CMK (cell line): ENCODE measurements at regions not wholly inside any gene's neighbourhood (a gene's known extent, or its start where the extent isn't known, plus 50 kb on each side); places are given as distances from the start of the nearest gene placed in this dataset.

ENCODE experiments used
- DNase-seq: peaks from one replicate; pipeline ENCODE4 v3.0.0-alpha.2; 2010; ENCODE audit warnings: low read depth

DNA sequence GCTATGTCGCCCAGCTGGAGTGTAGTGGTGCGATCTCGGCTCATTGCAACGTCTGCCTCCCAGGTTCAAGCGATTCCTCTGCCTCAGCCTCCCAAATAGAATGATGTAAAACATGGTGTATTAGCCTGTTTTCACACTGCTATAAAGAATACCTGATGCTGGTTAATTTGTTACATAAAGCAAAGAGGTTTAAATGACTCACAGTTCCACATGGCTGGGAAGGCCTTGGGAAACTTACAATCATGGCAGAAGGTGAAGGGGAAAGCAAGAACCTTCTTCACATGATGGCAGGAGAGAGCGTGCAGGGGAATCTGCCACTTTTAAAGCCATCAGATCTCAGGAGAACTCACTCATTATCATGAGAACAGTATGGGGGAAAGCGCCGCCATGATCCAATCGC, 1191.8 kb downstream of the ARAP2 start:
- DNase-seq: no peak

DNA sequence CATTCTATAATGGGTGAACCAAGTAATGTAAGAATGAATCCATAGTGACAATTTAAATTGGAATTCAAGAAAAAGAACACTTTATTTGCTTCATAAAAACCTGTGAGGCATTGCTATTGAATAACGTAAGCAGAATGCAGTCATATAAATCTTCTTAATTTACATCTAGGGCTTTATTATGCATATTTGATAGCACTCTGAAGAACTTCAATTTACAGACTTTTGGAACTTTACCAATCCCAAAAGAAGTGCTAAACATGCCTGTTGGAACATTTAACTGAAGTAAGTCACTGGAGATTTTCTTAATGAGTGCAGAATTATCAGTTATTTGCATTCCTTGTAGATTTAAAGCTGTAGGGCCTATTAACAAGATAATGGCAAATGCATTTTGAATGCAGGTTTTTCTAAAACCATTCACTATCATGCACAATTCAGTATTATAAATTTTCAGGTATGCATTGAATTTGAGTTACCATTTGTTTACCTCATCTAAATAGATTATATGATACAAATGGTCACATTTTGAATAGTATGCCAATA, 1181.2 kb downstream of the ARAP2 start:
- no peak for DNase-seq

DNA sequence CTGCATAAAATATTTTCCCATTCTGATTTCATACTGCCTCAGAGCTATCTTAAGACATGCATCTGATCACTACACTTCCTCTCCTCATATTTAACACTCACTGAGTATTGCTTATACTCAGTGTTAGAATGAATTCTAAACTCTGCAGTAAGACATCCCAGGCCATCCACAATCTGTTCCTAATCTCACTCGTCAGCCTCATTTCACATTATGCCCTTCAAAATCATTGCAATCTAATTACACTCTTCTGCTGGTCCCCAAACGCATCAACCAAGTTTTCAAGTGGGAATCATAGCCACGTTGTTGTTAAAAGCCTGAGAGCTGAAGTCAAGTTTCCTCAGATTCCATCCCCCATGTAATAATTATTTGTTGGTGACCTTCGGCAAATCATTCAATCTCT, 1177.9 kb downstream of the ARAP2 start:
- no peak for DNase-seq

DNA sequence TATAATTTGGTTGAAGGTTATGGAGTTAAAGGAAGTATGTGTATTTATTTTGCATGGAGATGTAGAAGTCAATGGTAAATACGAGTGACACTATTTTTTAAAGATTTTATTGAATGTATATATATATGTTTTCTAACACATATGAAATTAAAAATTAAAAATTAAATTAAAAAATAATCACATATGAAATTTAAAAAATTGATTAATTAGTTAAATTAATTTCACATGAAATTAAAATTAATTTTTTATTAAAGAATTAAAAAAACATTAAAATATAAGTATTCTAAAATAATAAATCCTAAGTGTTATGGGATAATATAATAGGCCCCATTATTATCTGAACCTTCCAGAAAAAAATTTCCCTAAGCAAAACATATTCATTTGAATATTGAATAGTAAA, 1163.5 kb downstream of the ARAP2 start:
- no peak for DNase-seq

DNA sequence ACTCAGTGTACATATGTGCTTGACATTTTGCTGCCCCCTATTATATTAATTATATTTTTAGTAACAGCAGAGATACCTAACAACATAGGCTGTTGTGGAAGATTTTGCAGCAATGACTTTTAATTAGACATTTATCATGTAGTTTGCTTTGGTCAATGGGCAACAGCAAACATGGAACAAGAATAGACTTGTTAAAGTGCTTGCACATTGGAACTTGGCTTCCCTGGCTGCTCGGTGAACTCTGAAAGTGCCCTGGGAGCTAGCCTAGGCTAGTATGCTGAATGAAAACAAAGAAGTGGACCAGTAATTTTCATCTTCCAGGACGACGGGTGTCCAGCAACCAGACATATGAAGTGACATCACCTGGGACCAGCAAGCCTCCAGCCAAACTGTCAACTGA, 1157.1 kb downstream of the ARAP2 start:
- no peak for DNase-seq

DNA sequence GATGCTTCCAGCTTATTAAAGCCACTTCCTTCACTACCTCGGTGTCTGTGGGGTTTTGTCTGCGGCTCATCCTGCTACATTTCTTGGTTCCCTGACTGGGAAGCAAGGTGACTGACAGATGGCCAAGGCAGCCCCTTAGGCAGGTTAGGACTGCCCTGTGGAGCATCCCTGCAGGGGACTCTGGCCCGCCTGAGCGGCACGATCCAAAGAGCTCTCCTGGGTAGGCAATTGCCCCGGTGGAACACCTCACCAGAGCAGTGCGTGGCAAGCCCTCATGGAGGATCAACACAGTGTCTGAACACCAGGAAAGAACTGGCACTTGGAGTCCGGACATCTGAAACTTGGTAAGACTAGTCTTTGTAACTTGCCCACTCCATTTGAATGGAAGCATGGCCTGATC, 1143.4 kb downstream of the ARAP2 start:
- no peak for DNase-seq

DNA sequence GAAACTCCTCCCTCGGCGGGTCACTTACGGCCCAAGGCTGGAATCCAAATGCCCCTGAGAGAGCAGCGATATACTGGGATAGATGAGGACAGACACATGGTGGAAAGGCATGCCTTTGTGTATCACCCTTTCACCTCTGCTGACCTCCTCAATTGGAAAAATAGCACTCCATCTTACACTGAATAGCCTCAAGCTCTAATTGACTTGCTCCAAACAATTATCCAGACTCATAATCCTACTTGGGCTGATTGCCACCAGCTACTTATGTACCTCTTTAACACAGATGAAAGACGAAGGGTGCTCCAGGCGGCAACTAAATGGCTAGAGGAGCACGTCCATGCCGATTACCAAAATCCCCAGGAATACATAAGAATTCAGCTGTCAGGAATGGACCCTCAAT, 1142.2 kb downstream of the ARAP2 start:
- DNase-seq: no peak

DNA sequence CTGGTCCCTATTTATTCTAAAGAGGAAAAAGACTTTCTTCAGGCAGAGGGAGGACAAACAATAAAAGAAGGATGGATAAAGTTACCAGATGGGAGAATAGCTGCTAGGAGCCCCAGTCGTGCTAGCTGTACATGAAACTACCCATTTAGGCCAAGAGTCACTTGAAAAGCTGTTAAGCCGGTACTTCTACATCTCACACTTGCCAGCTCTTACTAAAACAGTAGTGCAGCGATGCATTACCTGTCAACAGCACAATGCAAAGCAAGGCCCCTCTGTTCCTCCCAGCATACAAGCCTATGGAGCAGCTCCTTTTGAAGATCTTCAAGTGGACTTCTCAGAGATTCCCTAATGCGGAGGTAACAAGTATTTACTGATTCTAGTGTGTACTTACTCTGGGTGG, 1138.8 kb downstream of the ARAP2 start:
- DNase-seq: no peak

DNA sequence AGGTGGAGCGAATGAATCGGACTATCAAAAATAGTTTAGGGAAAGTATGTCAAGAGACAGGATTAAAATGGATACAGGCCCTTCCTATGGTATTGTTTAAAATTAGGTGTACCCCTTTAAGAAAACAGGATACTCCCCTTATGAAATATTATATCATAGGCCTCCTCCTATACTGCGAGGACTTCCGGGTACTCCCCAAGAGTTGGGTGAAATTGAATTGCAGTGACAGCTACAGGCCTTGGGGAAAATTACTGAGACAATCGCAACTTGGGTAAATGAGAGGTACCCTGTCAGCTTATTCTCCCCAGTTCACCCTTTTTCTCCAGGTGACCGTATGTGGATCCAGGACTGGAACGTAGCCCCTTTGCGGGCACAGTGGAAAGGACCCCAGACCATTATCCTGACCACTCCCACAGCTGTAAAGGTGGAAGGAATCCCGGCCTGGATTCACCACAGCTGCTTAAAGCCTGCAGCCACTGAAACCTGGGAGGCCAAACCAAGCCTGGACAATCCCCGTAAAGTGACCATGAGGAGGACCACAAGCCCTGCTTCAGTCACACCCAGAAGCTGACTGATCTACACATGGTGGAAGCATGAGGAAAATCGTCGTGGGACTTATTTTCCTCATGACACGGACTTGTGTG, 1138.1 kb downstream of the ARAP2 start:
- DNase-seq: no peak

DNA sequence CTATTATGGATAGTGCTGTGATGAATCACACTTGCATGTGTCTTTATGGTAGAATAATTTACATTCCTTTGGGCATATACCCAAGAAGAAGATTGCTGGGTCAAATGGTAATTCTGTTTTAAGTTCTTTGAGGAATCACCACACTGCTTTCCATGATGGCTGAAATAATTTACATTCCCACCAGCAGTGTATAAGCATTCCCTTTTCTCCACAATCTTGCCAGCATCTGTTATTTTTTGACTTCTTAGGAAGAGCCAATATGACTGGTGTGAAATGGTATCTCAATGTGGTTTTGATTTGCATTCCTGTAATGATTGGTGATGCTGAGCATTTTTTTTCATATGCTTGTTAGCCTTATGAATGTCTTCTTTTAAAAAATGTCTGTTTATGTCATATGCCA, 1120.2 kb downstream of the ARAP2 start:
- DNase-seq: no peak

DNA sequence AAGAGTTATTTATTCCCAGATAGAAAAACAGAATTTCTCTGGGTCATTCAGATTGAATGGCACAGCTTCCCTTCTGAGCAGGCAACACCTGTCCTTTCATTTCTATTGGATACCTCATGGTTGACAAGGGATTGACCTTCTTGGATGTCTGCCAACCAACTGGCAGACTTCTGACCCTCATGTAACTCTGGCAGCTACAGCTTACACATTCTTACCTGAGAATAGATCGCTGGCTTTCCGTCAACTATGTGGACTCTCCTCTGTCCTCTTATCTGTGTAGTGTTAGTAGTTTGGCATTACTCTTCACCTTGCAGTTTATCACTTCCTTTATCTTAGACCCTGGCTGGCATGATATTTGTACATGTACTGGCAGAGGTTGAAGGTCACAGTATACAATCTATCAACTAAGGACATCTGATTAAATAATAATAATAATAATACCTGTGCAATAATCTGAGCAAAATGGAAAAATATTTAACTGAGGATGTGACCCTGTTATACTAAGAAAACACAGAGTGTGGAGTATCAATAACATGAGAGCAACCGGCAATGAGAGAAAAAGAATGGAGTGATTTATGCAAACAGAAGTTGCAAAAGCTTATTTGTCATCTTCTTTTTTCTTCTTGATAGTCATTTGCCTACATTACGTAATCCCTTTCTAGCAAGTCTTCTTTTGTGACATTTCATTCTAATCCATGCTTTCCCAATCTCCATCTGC, 1118.2 kb downstream of the ARAP2 start:
- DNase-seq: no peak

DNA sequence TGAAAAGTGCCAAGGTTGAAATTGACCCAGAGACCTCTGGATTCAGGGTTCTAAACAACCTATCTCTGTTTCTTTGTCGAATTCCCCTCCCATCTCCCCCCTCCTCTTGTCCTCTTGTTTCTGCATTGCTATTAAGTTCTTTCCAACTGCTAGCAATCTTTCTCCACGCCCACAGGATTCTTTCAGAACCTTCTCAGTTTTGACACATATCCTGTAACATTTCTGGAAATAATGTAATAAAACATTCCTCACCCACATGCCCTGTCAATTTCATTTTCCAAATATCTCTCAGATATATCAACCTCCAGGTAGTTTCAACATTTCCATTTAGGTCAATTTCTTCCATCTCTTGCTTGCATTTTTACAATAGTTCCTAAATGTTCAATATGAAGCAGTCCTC, 1105.9 kb downstream of the ARAP2 start:
- DNase-seq: no peak

DNA sequence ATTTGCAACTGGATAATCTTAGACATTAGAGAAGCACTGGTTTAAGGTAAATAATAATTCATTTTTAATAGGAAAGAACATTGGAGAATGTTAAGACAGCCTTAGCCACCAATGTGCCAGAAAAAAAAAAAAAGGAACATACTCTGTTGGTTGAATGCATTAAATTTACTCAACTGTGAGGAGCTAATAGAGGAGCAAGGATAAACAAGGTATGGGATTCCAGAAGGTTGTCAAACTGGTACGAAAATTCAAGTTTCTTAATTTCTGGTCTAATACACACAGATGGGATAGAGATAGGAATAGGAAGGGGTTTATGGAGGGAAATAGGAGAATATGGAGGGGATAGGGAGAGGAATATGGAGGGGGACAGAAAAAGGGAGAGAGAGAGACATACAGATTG, 1096.6 kb downstream of the ARAP2 start:
- no peak for DNase-seq

DNA sequence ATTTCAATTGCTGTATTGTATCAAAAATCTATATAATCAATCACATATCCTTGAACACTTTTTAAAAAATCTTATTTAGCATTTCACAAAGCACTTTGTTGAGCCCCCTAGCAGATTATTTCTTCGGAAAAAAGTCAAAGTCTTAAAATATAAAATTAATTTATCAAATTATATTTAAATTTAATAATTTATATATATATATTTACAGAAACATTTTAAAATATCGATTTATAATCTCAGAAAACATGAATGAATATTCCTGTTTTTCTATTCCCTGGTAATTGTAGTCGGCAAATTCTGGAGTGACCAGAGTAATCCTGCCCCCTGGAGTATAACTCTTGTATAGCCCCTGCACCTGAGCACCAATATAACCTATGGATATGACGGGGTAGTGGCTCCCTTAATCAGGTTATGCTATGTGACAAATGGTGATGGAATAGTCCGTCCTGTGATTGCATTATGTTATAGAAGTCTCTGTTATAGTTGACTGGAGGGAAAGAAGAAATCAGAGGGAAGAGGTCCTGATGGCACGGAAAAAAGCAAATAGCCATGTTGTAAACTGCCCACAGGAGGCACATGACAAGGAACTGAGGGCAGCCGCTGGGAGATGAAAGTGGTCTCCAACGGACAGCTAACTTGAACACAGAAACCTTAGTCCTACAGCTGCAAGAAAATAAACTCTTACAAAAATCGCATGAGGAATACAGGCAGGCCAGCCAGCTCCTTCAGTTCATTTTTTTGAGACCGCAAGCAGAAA, 1092.3 kb downstream of the ARAP2 start:
- no peak for DNase-seq

DNA sequence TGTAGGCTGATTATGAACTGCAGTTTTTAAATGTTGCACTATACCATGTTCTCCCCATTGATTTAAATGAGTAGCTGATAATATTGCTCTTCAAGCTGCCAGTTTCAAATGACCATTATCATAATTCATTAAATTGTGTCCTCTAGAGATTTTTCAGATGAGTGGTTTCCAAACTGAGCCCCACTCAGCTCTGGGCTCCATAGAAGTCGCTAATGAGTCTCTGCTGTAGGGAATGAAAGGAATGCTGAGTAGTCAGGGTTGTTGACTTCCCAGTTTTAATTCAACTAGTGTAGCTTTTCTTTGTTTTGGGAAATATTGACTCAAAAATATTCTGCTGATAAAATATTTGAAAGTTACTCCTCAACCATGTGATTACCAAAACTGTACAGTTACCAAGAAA, 1081.1 kb downstream of the ARAP2 start:
- no peak for DNase-seq

DNA sequence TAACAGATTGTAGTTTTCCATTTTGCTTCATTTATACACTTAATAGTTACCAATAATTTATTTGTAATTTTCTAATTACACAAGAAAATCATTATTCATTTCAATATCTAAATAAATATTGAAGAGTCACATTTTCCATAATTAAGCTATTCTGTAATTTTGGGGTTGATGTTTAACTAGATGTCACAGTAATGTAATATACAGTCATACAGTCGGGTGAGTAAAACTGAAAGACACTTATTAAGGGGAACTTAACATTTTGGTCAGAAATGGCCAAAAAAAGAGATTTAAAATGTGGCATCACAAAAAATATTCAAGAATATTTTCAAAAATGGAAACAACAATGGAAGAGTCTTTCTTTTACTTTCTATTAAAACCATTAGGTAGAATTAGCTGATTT, 1080.3 kb downstream of the ARAP2 start:
- no peak for DNase-seq

DNA sequence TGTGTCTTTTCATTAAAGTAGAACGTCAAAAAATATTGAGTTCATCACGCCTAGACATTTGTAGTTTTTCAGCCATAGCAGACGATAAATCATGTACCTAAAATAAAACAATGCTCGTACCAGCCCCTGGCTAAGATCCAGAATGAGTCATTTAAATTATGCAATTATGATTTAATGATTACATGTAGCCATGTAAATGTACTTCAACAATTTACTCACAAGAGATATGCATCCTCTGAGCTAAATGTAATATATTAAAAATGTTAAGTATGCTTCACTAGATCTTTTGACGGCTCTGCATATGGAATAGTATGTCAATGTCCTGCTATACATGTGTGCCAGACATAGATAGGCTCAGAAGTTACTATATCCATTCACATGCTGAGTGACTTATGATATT, 1077.8 kb downstream of the ARAP2 start:
- DNase-seq: no peak

DNA sequence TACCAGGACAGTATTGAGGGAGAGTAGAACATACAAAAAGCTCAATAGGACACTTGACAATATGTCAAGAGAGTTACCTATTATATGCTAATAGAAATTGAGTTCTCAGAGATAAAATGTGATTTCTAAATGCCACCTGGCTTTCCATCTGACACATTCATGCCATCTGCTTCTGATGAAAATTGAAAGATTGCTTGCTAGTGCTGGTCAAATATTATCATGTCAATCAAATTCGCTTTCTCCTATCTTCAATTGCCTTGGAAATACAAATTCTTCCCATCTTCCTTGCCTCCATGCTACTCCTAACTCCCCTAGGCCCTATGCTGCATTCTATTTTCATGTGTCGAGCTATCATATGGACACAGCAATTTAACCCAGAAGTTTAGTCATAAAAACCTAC, 1076.9 kb downstream of the ARAP2 start:
- DNase-seq: no peak

DNA sequence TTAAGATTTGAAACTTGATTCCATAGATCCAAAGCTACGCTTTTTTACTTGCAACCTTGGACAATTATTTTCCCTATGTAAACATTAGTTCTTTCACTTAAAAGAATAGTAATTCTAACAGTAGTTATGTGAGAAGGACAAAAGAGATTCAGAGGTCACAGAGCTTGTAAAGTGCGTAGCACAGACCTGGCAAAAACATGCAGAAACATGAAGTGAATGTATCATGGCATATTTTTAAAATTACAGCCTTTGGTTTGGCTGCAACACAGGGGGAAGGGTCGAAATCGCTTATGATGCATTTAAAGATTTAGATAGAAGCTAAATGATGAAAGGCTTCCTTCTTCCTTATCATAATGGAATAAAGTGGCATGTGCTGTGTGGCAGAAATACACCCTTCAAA, 1068.8 kb downstream of the ARAP2 start:
- DNase-seq: no peak

DNA sequence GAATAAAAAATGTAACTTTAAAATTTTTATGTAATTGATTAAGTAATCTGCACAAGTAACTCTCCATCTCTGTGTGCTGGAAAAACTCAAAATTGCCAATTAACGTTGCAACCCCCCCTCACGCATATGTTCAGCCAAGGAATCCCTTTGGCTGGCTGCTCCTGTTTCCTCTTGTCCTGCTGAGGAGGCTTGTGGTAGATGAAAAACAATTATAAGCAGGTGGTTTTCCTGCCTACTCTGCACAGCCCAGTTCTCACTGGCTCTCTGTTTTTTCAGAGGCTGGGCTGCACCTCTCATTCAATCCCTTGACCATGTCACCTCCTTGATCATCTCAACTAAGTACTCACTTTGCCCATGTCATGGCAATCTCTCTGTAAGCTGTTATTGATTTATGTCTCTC, 1068.4 kb downstream of the ARAP2 start:
- no peak for DNase-seq

DNA sequence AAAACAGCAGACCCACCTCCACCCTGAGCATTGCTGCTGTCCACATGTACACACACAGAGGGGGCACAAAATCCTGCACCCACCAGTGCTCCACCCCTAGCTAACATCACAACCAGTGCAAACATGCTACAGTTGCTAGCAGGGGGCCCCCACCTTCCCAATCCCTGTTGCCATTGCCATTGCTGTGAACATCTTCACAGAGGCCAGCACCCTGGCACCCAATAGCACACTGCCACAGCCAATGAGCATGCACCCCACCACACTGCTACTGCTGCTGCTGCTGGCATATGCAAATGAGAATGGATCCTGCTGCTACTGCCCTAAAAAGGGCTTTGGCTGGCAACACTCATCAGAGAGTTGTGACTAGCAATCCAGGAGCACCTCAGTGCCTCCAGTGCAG, 1061.9 kb downstream of the ARAP2 start:
- no peak for DNase-seq

DNA sequence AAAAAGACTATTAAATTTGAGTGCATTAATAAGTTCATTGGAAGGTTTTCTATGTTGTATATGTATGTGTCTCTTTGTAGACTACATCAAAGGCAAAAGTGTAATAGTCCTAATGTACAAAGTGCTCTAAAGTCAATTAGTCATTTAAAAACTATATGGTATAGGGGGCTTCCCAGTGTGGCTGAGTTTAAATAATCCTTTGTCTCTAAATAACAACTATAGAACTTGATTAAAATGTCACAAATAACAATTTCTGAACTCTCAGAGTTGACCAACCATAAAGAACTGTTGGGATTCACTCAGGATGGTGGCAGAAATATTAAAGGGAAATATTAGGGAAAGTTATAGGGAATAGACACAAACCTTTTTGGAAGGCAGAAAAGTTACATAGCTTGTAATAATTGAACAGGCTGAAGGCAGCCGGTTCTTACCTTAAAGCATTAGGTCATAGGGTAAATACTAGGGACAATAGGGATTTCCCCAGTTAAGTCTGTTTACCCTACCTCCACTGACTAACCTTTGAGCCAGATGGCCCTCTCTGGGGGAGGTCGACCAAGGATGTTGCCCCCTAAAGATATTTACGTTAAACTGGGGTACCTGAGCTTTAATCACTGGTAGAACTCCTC, 1054.2 kb downstream of the ARAP2 start:
- DNase-seq: no peak

DNA sequence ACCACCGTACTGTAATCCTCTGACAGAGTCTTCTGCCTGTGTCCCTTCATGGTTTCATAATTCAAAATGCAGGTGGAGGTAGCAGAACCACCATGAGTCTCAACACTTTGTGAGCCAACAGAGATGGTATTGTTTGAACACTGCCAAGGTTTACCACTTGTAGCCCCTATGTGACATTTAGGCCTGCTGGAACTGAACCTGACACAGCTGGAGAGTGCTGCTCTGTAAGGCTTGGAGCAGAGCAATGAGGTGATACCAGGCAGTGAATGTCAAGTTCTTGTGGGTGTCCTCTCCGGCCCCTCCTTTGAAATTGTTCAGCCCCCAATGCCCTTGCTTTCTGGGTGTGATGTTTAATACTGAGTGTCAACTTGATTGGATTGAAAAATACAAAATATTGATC, 1042.9 kb downstream of the ARAP2 start:
- no peak for DNase-seq
